Neural progenitor cell (in vitro differentiated cells): ENCODE measurements at regions not wholly inside any gene's neighbourhood (a gene's known extent, or its start where the extent isn't known, plus 50 kb on each side); places are given as distances from the start of the nearest gene placed in this dataset.

Experiments
- DNase-seq: peaks from one replicate; pipeline ENCODE4 v3.0.0-alpha.2; 2016; ENCODE audit warnings: low spot score
- H2AFZ ChIP-seq: fragments of 200-600 bp; sonication (generic); replicated peaks from 2 replicates; pipeline ENCODE4 v1.6.1; 2016; ENCODE audit warnings: antibody characterized with exemption
- H3F3A ChIP-seq: fragments of 200-600 bp; sonication (generic); 2 replicates; pipeline ENCODE4 v1.6.1; 2016; ENCODE audit warnings: antibody characterized with exemption, low read depth
- H3K27ac ChIP-seq: fragments of 200-600 bp; sonication (generic); 2 replicates; pipeline ENCODE4 v1.5.1; 2016; ENCODE audit warnings: mild to moderate bottlenecking
- H3K27me3 ChIP-seq: fragments of 200-600 bp; sonication (generic); 2 replicates; pipeline ENCODE4 v1.6.1; 2016; ENCODE audit warnings: mild to moderate bottlenecking, moderate library complexity
- H3K36me3 ChIP-seq: fragments of 200-600 bp; sonication (generic); 2 replicates; pipeline ENCODE4 v1.5.1; 2016
- H3K4me1 ChIP-seq: fragments of 200-600 bp; sonication (generic); 2 replicates; pipeline ENCODE4 v1.6.1; 2016; ENCODE audit warnings: mixed run types
- H3K4me2 ChIP-seq: fragments of 200-600 bp; sonication (generic); 2 replicates; pipeline ENCODE4 v1.6.1; 2016
- H3K4me3 ChIP-seq: fragments of 200-600 bp; sonication (generic); 2 replicates; pipeline ENCODE4 v1.5.1; 2016
- H3K79me2 ChIP-seq: fragments of 200-600 bp; sonication (generic); 2 replicates; pipeline ENCODE4 v1.6.1; 2016; ENCODE audit warnings: low read depth
- H3K9ac ChIP-seq: fragments of 200-600 bp; sonication (generic); 2 replicates; pipeline ENCODE4 v1.6.1; 2016
- H3K9me3 ChIP-seq: fragments of 200-600 bp; sonication (generic); 2 replicates; pipeline ENCODE4 v1.5.1; 2016; ENCODE audit warnings: low read depth
- H4K20me1 ChIP-seq: fragments of 200-600 bp; sonication (generic); 2 replicates; pipeline ENCODE4 v1.6.1; 2016; ENCODE audit warnings: low read depth
- H3K27ac Mint-ChIP-seq: 3 replicates; pipeline ENCODE4 v1.8.0; 2021; ENCODE audit warnings: mixed read lengths
- H3K27me3 Mint-ChIP-seq: 2 replicates; pipeline ENCODE4 v1.8.0; 2022; ENCODE audit warnings: low read depth, mild to moderate bottlenecking, inconsistent platforms, moderate library complexity, mixed read lengths; ENCODE audit not compliant: insufficient read depth
- H3K36me3 Mint-ChIP-seq: 3 replicates; pipeline ENCODE4 v1.8.0; 2021; ENCODE audit warnings: mixed read lengths
- H3K4me1 Mint-ChIP-seq: 3 replicates; pipeline ENCODE4 v1.8.0; 2021; ENCODE audit warnings: mixed read lengths
- H3K4me3 Mint-ChIP-seq: 3 replicates; pipeline ENCODE4 v1.8.0; 2021; ENCODE audit warnings: mild to moderate bottlenecking, moderate library complexity, mixed read lengths
- H3K9me3 Mint-ChIP-seq: 3 replicates; pipeline ENCODE4 v1.8.0; 2020; ENCODE audit warnings: mixed read lengths
- EZH2 ChIP-seq: fragments of 200-600 bp; sonication (generic); IDR thresholded peaks from 2 replicates; pipeline ENCODE4 v1.6.1; 2017; ENCODE audit warnings: antibody characterized with exemption, mild to moderate bottlenecking, moderate library complexity
- EZH2phosphoT487 ChIP-seq: fragments of 200-600 bp; sonication (generic); IDR thresholded peaks from 2 replicates; pipeline ENCODE4 v1.6.1; 2017; ENCODE audit warnings: antibody characterized with exemption
- TF ChIP-seq, protein P1 (sequence below): fragments of 200-600 bp; sonication (generic); IDR thresholded peaks from 2 replicates; pipeline ENCODE4 v1.5.1; 2017; ENCODE audit warnings: antibody characterized with exemption, mild to moderate bottlenecking

GRCh38 chr4:57633212-57633859, 523.2 kb upstream of the IGFBP7 start:
- Histone ChIP-seq H3K4me1 (peaks cover 7% of the 10 kb centered on the region), H3K36me3 (no peaks in the 10 kb centered on the region), H3K27ac (no peak overlapping the region), H3K4me3 (no peak overlapping the region), H3K4me2 (no peak overlapping the region), H3K9ac (no peak overlapping the region), H3K9me3 (no peaks in the 10 kb centered on the region), H2AFZ (no peak overlapping the region), H3K79me2 (no peaks in the 10 kb centered on the region), H3F3A (no peaks in the 10 kb centered on the region), H3K27me3 (no peaks in the 10 kb centered on the region), H4K20me1 (no peaks in the 10 kb centered on the region)
- Mint-ChIP-seq H3K4me3 (no peak overlapping the region), H3K36me3 (no peaks in the 10 kb centered on the region), H3K4me1 (peaks cover 19% of the 10 kb centered on the region), H3K27me3 (no peaks in the 10 kb centered on the region), H3K27ac (no peak overlapping the region), H3K9me3 (no peaks in the 10 kb centered on the region)
- TF ChIP-seq EZH2 = no peak
- TF ChIP-seq, protein P1, sequence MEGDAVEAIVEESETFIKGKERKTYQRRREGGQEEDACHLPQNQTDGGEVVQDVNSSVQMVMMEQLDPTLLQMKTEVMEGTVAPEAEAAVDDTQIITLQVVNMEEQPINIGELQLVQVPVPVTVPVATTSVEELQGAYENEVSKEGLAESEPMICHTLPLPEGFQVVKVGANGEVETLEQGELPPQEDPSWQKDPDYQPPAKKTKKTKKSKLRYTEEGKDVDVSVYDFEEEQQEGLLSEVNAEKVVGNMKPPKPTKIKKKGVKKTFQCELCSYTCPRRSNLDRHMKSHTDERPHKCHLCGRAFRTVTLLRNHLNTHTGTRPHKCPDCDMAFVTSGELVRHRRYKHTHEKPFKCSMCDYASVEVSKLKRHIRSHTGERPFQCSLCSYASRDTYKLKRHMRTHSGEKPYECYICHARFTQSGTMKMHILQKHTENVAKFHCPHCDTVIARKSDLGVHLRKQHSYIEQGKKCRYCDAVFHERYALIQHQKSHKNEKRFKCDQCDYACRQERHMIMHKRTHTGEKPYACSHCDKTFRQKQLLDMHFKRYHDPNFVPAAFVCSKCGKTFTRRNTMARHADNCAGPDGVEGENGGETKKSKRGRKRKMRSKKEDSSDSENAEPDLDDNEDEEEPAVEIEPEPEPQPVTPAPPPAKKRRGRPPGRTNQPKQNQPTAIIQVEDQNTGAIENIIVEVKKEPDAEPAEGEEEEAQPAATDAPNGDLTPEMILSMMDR = no peak
- TF ChIP-seq EZH2phosphoT487 = no peak
- no peak for DNase-seq

DNA sequence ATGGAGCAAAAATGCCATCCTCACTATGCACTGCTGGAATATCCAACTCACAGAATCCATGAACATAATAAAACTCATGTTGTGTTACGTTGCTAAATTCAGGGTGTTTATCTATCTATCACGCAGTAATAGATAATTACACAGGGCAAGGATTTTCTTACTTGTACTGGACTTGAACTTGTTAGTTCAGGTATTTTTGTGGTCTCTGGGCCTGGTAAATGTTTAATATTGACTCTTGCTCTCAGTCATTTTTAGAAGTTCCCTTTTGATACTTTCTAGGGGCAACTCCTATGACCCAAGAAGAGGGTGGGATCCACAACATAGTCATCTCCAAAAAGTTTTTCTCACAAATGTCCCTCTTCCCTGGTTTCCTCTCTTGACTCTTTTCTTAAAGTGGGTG, 522.4 kb upstream of the IGFBP7 start:
- Histone ChIP-seq H3K9me3 (no peaks in the 10 kb centered on the region), H3K4me3 (no peak overlapping the region), H3K79me2 (no peaks in the 10 kb centered on the region), H3K27me3 (no peaks in the 10 kb centered on the region), H3K4me1 (no peaks in the 10 kb centered on the region), H2AFZ (no peak overlapping the region), H4K20me1 (no peaks in the 10 kb centered on the region), H3K4me2 (no peak overlapping the region), H3K9ac (no peak overlapping the region), H3K27ac (no peak overlapping the region), H3F3A (no peaks in the 10 kb centered on the region), H3K36me3 (no peaks in the 10 kb centered on the region)
- no peak for DNase-seq
- Mint-ChIP-seq H3K27me3 (no peaks in the 10 kb centered on the region), H3K4me1 (peaks cover 17% of the 10 kb centered on the region), H3K9me3 (peaks cover 6% of the 10 kb centered on the region), H3K4me3 (no peak overlapping the region), H3K36me3 (no peaks in the 10 kb centered on the region), H3K27ac (no peak overlapping the region)
- TF ChIP-seq EZH2 (no peak), EZH2phosphoT487 (no peak)
- TF ChIP-seq, protein P1 = no peak

- Histone ChIP-seq H3F3A (no peaks in the 10 kb centered on the region), H3K27ac (no peak overlapping the region), H3K36me3 (no peaks in the 10 kb centered on the region), H3K79me2 (no peaks in the 10 kb centered on the region), H3K27me3 (no peaks in the 10 kb centered on the region), H3K4me2 (no peak overlapping the region), H3K9ac (no peak overlapping the region), H2AFZ (no peak overlapping the region), H3K9me3 (no peaks in the 10 kb centered on the region), H3K4me3 (no peak overlapping the region), H4K20me1 (no peaks in the 10 kb centered on the region), H3K4me1 (no peaks in the 10 kb centered on the region)
- no peak overlapping the region for H3K4me3 Mint-ChIP-seq
- H3K36me3 Mint-ChIP-seq = no peaks in the 10 kb centered on the region
- H3K27ac Mint-ChIP-seq = no peak overlapping the region
- no peaks in the 10 kb centered on the region for H3K27me3 Mint-ChIP-seq
- DNase-seq = no peak
- H3K4me1 Mint-ChIP-seq = peaks cover 15% of the 10 kb centered on the region
- peaks cover 12% of the 10 kb centered on the region for H3K9me3 Mint-ChIP-seq
- TF ChIP-seq, protein P1 = no peak
- TF ChIP-seq EZH2 (no peak), EZH2phosphoT487 (no peak)
Measured at GRCh38 chr4:57631147-57631546, 521.0 kb upstream of the IGFBP7 start.
